GM12874 (cell line): ENCODE measurements at regions not wholly inside any gene's neighbourhood (a gene's known extent, or its start where the extent isn't known, plus 50 kb on each side); places are given as distances from the start of the nearest gene placed in this dataset.

Source experiments
- TF ChIP-seq, protein P1 (sequence below): IDR thresholded peaks from 2 replicates; pipeline ENCODE4 v1.5.1; 2011; ENCODE audit warnings: low read depth, mild to moderate bottlenecking, control low read depth, low read length, moderate library complexity; ENCODE audit not compliant: insufficient read depth

DNA sequence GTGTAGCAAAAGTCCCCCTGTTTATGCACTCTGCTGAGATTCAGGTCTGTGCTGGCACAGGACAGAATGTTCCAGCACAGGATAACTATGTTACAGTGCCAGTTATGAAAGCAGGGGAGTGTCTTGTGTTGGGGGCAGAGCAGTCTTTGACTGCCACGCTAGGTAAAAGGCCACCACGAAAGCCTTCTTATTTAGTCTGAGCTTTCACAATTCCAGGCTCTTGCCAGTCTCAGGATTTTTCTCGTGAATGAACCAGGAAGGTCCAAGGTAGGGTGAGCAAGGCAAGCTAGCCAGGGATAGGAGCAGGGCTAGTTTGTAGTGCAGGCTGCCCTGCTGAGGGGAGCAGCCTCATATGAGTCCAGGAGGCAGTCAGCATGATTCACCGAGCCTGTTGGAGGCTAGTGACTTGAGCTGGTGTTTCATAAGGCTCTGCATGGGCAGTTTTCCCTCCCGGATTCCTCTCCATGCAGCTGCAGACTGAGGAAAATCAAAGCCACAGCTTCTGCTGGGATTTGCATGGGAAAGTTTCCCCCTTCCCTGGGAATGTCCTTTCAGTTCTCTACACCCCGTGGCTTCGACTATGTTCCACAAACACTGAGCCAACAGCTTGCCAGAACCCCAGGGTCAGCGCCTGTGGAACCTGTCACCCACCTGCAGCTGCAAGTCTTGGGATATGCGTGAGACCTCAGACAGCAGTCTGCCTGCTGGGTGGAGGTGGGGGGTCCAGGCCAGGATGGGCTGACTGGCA is 112.3 kb downstream of the JCAD start:
- TF ChIP-seq, protein P1, sequence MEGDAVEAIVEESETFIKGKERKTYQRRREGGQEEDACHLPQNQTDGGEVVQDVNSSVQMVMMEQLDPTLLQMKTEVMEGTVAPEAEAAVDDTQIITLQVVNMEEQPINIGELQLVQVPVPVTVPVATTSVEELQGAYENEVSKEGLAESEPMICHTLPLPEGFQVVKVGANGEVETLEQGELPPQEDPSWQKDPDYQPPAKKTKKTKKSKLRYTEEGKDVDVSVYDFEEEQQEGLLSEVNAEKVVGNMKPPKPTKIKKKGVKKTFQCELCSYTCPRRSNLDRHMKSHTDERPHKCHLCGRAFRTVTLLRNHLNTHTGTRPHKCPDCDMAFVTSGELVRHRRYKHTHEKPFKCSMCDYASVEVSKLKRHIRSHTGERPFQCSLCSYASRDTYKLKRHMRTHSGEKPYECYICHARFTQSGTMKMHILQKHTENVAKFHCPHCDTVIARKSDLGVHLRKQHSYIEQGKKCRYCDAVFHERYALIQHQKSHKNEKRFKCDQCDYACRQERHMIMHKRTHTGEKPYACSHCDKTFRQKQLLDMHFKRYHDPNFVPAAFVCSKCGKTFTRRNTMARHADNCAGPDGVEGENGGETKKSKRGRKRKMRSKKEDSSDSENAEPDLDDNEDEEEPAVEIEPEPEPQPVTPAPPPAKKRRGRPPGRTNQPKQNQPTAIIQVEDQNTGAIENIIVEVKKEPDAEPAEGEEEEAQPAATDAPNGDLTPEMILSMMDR, result no peak

GRCh38 chr10:29946614-29946952 is 112.8 kb downstream of the JCAD start:
- TF ChIP-seq, protein P1, result no peak

GRCh38 chr10:29941476-29941875 is 117.9 kb downstream of the JCAD start:
- TF ChIP-seq, protein P1, result no peak

- TF ChIP-seq, protein P1, result no peak
Observed at GRCh38 chr10:29932991-29933390, 126.4 kb downstream of the JCAD start.

DNA sequence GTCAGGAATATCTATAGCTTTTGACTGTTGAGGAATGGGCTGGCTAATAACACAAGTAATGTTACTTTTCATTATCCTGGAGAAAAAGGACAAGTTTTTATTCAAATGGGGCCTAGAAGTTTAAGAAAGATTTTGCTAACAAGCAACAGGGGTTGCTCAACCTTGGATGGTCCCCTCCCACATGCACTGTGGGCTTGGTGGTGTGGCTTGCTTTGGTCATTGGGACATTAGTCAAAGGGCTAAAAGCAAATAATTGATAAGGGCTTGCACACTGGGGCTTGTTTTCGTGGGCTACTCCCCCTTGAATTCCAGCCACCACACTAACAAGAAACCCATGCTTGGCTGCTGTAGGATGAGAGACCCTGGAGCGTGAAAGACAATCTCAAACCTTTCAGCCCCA is 127.6 kb downstream of the JCAD start:
- TF ChIP-seq, protein P1, result no peak

DNA sequence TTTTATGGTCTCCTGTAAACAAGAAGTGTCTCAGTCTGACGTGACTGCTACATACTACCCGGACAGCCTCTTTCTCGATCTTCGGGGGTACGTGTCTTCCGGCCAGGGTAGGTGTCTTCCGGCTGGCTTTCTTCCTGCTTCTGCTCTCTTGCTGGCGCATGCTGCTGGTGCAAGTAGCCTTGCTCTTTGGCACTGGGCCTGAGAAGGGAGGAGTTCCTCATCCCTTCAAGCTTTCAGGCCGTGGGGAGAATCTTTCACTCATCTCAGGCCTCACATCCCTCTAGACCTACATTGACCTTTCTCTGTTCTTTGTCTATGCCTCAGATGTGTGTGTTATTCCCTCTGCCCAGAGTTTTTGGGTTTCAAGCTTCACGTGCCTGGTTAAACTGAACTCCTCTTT is 130.4 kb downstream of the JCAD start:
- TF ChIP-seq, protein P1, result no peak

- TF ChIP-seq, protein P1, result no peak
Observed at GRCh38 chr10:29926693-29927048, 132.7 kb downstream of the JCAD start.
